Epithelial cell of esophagus (primary cell): ENCODE measurements at regions not wholly inside any gene's neighbourhood (a gene's known extent, or its start where the extent isn't known, plus 50 kb on each side); places are given as distances from the start of the nearest gene placed in this dataset.
A peak's percentile ranks its signal among the peaks of the same experiment; 100 is the strongest.

Experiments used
- DNase-seq: peaks from one replicate; pipeline ENCODE4 v3.0.0; 2010; ENCODE audit warnings: low read depth
- H3K4me3 ChIP-seq: 2 replicates; pipeline ENCODE4 v1.5.1; 2011; ENCODE audit warnings: mild to moderate bottlenecking, low read length, control low read depth
- CTCF ChIP-seq: IDR thresholded peaks from 2 replicates; pipeline ENCODE4 v1.5.1; 2011; ENCODE audit warnings: low read depth, mild to moderate bottlenecking, low read length, control low read depth, inconsistent platforms; ENCODE audit not compliant: insufficient read depth; ENCODE audit errors: missing control alignments

GRCh38 chr2:180191432-180192124 lies 184.5 kb upstream of the CWC22 start:
- H3K4me3 ChIP-seq = no peak overlapping the region
- no peak for TF ChIP-seq CTCF
- DNase-seq = no peak

GRCh38 chr2:180190851-180191250 lies 183.8 kb upstream of the CWC22 start:
- DNase-seq = no peak
- TF ChIP-seq CTCF = no peak
- H3K4me3 ChIP-seq = no peak overlapping the region

DNA sequence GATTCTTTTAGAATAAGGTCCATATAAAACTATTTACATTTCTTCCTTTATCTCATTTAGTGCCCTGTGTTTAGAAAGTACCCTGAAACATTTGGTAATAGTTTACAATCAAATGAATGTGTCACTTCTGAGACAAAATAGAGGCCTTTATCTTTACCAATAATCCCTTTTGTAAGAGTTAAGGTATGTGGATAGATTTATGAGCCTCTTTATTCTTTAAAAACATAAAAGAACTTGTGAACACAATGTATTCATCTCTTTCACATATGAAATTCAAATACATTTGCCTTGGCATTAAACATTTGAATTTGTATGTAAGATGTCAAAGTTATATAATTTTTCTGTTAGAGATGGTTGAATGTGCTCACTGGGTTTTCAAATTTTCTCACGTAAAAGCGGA lies 180.5 kb upstream of the CWC22 start:
- no peak overlapping the region for H3K4me3 ChIP-seq
- no peak for DNase-seq
- no peak for TF ChIP-seq CTCF

DNA sequence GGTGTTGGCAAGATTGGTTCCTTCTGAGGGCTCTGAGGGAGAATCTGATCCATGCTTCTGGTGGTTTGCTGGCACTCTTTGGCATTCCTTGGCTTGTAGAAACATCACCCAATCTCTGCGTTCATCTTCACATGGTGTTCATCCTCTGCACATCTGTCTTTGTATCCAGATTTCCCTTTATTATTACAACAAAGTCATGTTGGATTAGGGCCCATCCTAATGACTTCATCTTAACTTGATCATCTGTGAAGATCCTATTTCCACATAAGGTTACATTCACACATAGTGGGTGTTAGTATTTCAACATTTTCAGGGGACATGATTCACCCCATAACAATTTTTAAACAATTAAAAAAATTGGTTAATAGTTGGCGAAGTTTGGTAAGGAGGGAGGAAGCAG lies 177.4 kb upstream of the CWC22 start:
- H3K4me3 ChIP-seq = no peak overlapping the region
- DNase-seq = peak; percentile 88
- no peak for TF ChIP-seq CTCF

DNA sequence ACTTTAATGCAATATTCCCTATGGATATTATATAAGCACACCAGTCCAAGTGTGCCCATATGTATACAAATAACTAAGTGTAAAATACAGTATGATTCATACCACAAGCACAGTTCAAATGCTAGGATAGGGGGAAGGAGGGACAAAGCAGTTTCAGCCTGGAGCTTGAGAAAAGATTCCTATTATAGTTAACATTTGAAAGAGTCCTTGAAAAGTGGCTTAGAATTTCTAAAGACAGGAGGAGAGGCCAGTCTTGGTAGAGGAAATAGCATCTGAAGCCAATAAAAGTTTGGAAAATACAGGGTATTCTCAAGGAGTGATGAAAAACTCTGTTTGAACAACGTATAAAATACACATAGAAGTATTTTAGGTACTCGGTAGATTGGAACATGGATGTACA lies 173.4 kb upstream of the CWC22 start:
- no peak for TF ChIP-seq CTCF
- no peak for DNase-seq
- H3K4me3 ChIP-seq = no peak overlapping the region

GRCh38 chr2:180177534-180177933 lies 170.4 kb upstream of the CWC22 start:
- H3K4me3 ChIP-seq = no peak overlapping the region
- TF ChIP-seq CTCF = no peak
- DNase-seq = no peak

DNA sequence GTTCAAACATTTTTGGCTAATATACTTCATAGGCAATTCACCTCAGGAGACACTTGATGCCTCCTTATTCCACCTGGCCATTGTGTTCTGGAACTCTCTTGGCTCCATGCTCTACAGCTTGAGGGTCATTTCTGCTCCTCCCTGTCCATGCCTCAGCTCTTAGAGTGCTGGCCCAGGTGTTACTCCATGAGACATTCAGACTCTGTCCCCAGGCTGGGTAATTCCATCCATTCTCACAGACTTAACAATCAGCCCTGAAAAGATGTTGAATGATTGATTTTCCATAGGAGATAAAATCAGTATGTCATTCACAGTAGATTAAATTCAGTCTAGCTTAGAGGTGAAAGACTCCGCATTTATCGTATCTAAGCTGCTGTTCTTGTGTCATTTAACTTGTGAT lies 168.6 kb upstream of the CWC22 start:
- no peak for TF ChIP-seq CTCF
- H3K4me3 ChIP-seq = no peak overlapping the region
- no peak for DNase-seq
